ENCODE measurements at regions not wholly inside any gene's neighbourhood (a gene's known extent, or its start where the extent isn't known, plus 50 kb on each side); places are given as distances from the start of the nearest gene placed in this dataset.

- Histone ChIP-seq H3K27me3 (ENCODE audit: control insufficient read depth in 3 of 3, insufficient read depth in 3 of 3, low read length in 3 of 3) (no peaks in the 10 kb centered on the region), H3K9ac (ENCODE audit: low read depth in 1 of 3, low read length in 3 of 3) (no peak overlapping the region), H3K4me1 (ENCODE audit: control insufficient read depth in 3 of 3, insufficient read depth in 3 of 3, low read length in 3 of 3) (no peaks in the 10 kb centered on the region), H3K4me3 (ENCODE audit: low read length in 3 of 3) (no peak overlapping the region), H3K36me3 (ENCODE audit: control insufficient read depth in 3 of 3, insufficient read depth in 3 of 3, low read length in 3 of 3) (peaks cover 77% of the 10 kb centered on the region in 3 donors), H3K9me3 (ENCODE audit: control insufficient read depth in 3 of 3, low read length in 3 of 3) (no peaks in the 10 kb centered on the region), H3K27ac (ENCODE audit: low read depth, low read length) (no peak overlapping the region)
Observed at GRCh38 chr19:5211217-5211822, 129.3 kb downstream of the PTPRS start.

- H3K27ac ChIP-seq (ENCODE audit: low read depth, low read length) = no peak overlapping the region
- no peaks in the 10 kb centered on the region for H3K4me1 ChIP-seq (ENCODE audit: control insufficient read depth in 3 of 3, insufficient read depth in 3 of 3, low read length in 3 of 3)
- no peaks in the 10 kb centered on the region for H3K27me3 ChIP-seq (ENCODE audit: control insufficient read depth in 3 of 3, insufficient read depth in 3 of 3, low read length in 3 of 3)
- no peaks in the 10 kb centered on the region for H3K9me3 ChIP-seq (ENCODE audit: control insufficient read depth in 3 of 3, low read length in 3 of 3)
- no peak overlapping the region for H3K4me3 ChIP-seq (ENCODE audit: low read length in 3 of 3)
- peaks cover 70 to 77% (median 70%) of the 10 kb centered on the region in 3 donors for H3K36me3 ChIP-seq (ENCODE audit: control insufficient read depth in 3 of 3, insufficient read depth in 3 of 3, low read length in 3 of 3)
- H3K9ac ChIP-seq (ENCODE audit: low read depth in 1 of 3, low read length in 3 of 3) = no peak overlapping the region
Observed at GRCh38 chr19:5210556-5210955, 130.1 kb downstream of the PTPRS start.

GRCh38 chr19:5207806-5208205, 132.8 kb downstream of the PTPRS start:
- Histone ChIP-seq H3K4me1 (ENCODE audit: control insufficient read depth in 3 of 3, insufficient read depth in 3 of 3, low read length in 3 of 3) (no peaks in the 10 kb centered on the region), H3K27me3 (ENCODE audit: control insufficient read depth in 3 of 3, insufficient read depth in 3 of 3, low read length in 3 of 3) (no peaks in the 10 kb centered on the region), H3K9me3 (ENCODE audit: control insufficient read depth in 3 of 3, low read length in 3 of 3) (peaks cover 0 to 3% (median 0%) of the 10 kb centered on the region in 3 donors), H3K9ac (ENCODE audit: low read depth in 1 of 3, low read length in 3 of 3) (no peak overlapping the region), H3K36me3 (ENCODE audit: control insufficient read depth in 3 of 3, insufficient read depth in 3 of 3, low read length in 3 of 3) (peaks cover 44 to 54% (median 44%) of the 10 kb centered on the region in 3 donors), H3K27ac (ENCODE audit: low read depth, low read length) (no peak overlapping the region), H3K4me3 (ENCODE audit: low read length in 3 of 3) (no peak overlapping the region)

- peaks cover 37 to 47% (median 37%) of the 10 kb centered on the region in 3 donors for H3K36me3 ChIP-seq (ENCODE audit: control insufficient read depth in 3 of 3, insufficient read depth in 3 of 3, low read length in 3 of 3)
- no peaks in the 10 kb centered on the region for H3K4me1 ChIP-seq (ENCODE audit: control insufficient read depth in 3 of 3, insufficient read depth in 3 of 3, low read length in 3 of 3)
- H3K4me3 ChIP-seq (ENCODE audit: low read length in 3 of 3) = no peak overlapping the region
- peaks cover 0 to 3% (median 0%) of the 10 kb centered on the region in 3 donors for H3K9me3 ChIP-seq (ENCODE audit: control insufficient read depth in 3 of 3, low read length in 3 of 3)
- H3K27ac ChIP-seq (ENCODE audit: low read depth, low read length) = no peak overlapping the region
- H3K27me3 ChIP-seq (ENCODE audit: control insufficient read depth in 3 of 3, insufficient read depth in 3 of 3, low read length in 3 of 3) = no peaks in the 10 kb centered on the region
- H3K9ac ChIP-seq (ENCODE audit: low read depth in 1 of 3, low read length in 3 of 3) = no peak overlapping the region
Observed at GRCh38 chr19:5206751-5207075, 133.9 kb downstream of the PTPRS start.

- H3K9me3 ChIP-seq (ENCODE audit: control insufficient read depth in 3 of 3, low read length in 3 of 3) = peaks cover 0 to 3% (median 0%) of the 10 kb centered on the region in 3 donors
- H3K36me3 ChIP-seq (ENCODE audit: control insufficient read depth in 3 of 3, insufficient read depth in 3 of 3, low read length in 3 of 3) = peaks cover 31 to 41% (median 32%) of the 10 kb centered on the region in 3 donors
- no peaks in the 10 kb centered on the region for H3K4me1 ChIP-seq (ENCODE audit: control insufficient read depth in 3 of 3, insufficient read depth in 3 of 3, low read length in 3 of 3)
- no peak overlapping the region for H3K4me3 ChIP-seq (ENCODE audit: low read length in 3 of 3)
- H3K27me3 ChIP-seq (ENCODE audit: control insufficient read depth in 3 of 3, insufficient read depth in 3 of 3, low read length in 3 of 3) = no peaks in the 10 kb centered on the region
- H3K27ac ChIP-seq (ENCODE audit: low read depth, low read length) = no peak overlapping the region
- H3K9ac ChIP-seq (ENCODE audit: low read depth in 1 of 3, low read length in 3 of 3) = no peak overlapping the region
Observed at GRCh38 chr19:5205937-5206750, 134.5 kb downstream of the PTPRS start.

- Histone ChIP-seq H3K4me1 (ENCODE audit: control insufficient read depth in 3 of 3, insufficient read depth in 3 of 3, low read length in 3 of 3) (no peaks in the 10 kb centered on the region), H3K4me3 (ENCODE audit: low read length in 3 of 3) (no peak overlapping the region), H3K27ac (ENCODE audit: low read depth, low read length) (no peak overlapping the region), H3K9me3 (ENCODE audit: control insufficient read depth in 3 of 3, low read length in 3 of 3) (peaks cover 3% of the 10 kb centered on the region in 3 donors), H3K9ac (ENCODE audit: low read depth in 1 of 3, low read length in 3 of 3) (no peak overlapping the region), H3K36me3 (ENCODE audit: control insufficient read depth in 3 of 3, insufficient read depth in 3 of 3, low read length in 3 of 3) (peaks cover 23 to 34% (median 25%) of the 10 kb centered on the region in 3 donors), H3K27me3 (ENCODE audit: control insufficient read depth in 3 of 3, insufficient read depth in 3 of 3, low read length in 3 of 3) (no peaks in the 10 kb centered on the region)
Observed at GRCh38 chr19:5205381-5205780, 135.2 kb downstream of the PTPRS start.

GRCh38 chr19:5204212-5204611, 136.4 kb downstream of the PTPRS start:
- Histone ChIP-seq H3K9me3 (ENCODE audit: control insufficient read depth in 3 of 3, low read length in 3 of 3) (peaks cover 3% of the 10 kb centered on the region in 3 donors), H3K9ac (ENCODE audit: low read depth in 1 of 3, low read length in 3 of 3) (no peak overlapping the region), H3K27ac (ENCODE audit: low read depth, low read length) (no peak overlapping the region), H3K4me1 (ENCODE audit: control insufficient read depth in 3 of 3, insufficient read depth in 3 of 3, low read length in 3 of 3) (no peaks in the 10 kb centered on the region), H3K36me3 (ENCODE audit: control insufficient read depth in 3 of 3, insufficient read depth in 3 of 3, low read length in 3 of 3) (peaks cover 14 to 23% (median 15%) of the 10 kb centered on the region in 3 donors), H3K27me3 (ENCODE audit: control insufficient read depth in 3 of 3, insufficient read depth in 3 of 3, low read length in 3 of 3) (no peaks in the 10 kb centered on the region), H3K4me3 (ENCODE audit: low read length in 3 of 3) (no peak overlapping the region)
